ENCODE measurements at regions not wholly inside any gene's neighbourhood (a gene's known extent, or its start where the extent isn't known, plus 50 kb on each side); places are given as distances from the start of the nearest gene placed in this dataset.
"Not testable (repeated sequence)": the region's sequence is repeated elsewhere in the genome, so short reads cannot be mapped to it uniquely, and the experiment has no call there.

DNA sequence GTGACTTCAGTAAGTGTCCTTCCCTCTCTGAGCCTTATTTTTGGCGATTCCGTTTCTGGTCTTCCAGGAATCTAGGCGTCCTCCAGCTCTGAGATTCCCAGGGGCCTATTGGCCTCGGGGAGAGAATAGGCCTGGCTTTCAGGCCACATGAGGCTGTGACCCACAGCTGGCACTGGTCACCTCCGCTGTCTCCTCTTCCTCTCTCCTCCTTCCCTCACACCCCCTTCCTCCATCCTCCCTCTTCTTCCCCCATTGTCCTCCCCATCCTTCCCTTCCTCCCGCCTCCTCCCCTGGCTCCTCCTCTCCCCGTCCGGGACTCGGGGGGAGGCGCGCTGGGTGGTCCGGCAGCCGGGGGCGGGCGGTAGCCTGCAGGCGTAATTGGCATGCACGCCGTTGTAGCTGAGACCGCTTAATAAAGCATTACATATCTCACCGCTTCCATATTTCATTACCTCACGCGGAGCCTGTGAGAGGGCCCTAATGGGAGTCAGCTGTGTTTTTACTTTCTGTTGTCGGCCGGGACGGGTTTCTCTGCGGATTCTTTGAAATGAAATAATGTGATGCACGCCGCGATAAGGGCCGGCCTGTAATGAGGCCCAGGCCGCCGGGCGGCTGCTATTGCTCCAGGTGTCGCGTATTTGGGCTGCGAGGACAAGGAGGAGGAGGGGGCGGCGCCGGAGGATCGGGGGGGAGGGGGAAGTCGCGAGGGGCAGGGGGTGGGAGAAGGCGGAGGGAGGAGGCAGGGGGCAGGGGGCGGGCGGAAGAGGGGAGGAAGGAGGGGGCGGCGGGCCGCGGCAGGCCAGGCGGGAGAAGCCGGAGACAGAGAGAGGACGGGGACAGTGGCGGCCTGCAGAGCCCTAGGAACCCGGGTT, 95.3 kb downstream of the FOXD2 start:
- no peak for TF ChIP-seq CTCF (IDR thresholded peaks at IDR 0.05; ENCODE audit: extremely low read depth, insufficient read depth, missing control alignments)
- peak; percentile 32 for DNase-seq (ENCODE audit: low spot score)
- in situ Hi-C loops (cut with MboI; ENCODE audit: low pct_unique_long_range_greater_than_20kb, low sequenced_read_pairs, unreplicated experiment): no loop called here

DNA sequence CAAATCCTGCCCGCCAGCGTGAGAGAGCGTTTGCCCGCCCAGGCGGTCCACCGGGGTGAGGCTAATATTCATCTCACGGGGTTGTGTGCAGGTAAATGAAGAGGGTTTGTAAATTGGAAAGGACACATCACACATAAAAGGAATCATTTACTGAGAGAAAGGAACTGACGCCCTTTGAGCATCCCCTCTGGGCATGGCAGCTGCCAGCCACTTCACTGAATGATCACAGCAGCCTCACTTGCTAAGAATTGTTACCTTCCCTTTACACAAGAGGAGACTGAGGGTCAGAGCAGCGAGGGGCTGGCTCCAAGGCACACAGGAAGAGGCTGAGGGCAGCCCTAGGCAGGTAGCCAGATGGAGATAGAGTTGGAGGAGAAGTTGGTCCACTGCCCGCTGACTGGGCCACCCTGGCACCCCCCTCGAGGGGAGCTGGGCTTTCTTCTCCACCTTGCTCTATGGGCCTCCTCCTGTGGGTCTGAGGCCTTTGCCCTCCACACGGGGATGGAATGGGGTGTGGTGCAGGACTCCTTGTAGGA, 96.0 kb downstream of the FOXD2 start:
- TF ChIP-seq CTCF (IDR thresholded peaks at IDR 0.05; ENCODE audit: extremely low read depth, insufficient read depth, missing control alignments): no peak
- in situ Hi-C loops (cut with MboI; ENCODE audit: low pct_unique_long_range_greater_than_20kb, low sequenced_read_pairs, unreplicated experiment): no loop called here
- DNase-seq (ENCODE audit: low spot score): no peak

- in situ Hi-C loops (cut with MboI; ENCODE audit: low pct_unique_long_range_greater_than_20kb, low sequenced_read_pairs, unreplicated experiment): no loop called here
- no peak for TF ChIP-seq CTCF (IDR thresholded peaks at IDR 0.05; ENCODE audit: extremely low read depth, insufficient read depth, missing control alignments)
- DNase-seq (ENCODE audit: low spot score): no peak
These were observed 96.6 kb downstream of the FOXD2 start for GRCh38 chr1:47534436-47534835.

DNA sequence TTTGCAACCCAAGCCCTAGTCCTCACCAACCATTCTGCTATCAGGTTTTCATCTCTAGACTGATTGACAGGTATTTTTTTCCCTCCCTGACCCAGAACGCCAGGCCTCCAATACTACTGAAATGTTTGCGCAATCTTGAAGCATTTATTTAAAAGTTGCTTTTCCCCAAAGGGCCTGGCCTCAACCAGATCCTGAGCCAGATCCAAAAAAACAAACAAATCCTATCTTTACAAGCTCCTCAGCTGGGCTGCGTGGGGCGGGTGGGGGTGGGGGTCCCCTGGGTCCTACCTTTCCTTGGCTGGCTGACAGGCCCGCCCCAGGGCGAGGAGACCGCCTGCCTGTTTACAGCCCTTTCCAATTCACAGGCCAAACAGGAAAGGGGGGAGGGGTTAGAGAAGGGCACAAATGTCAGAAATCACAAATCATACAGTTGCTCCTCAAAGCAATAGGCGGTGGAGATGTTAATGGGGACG, 98.8 kb downstream of the FOXD2 start:
- in situ Hi-C loops (cut with MboI; ENCODE audit: low pct_unique_long_range_greater_than_20kb, low sequenced_read_pairs, unreplicated experiment): no loop called here
- DNase-seq (ENCODE audit: low spot score): no peak
- no peak for TF ChIP-seq CTCF (IDR thresholded peaks at IDR 0.05; ENCODE audit: extremely low read depth, insufficient read depth, missing control alignments)

- no peak for DNase-seq (ENCODE audit: low spot score)
- in situ Hi-C loops (cut with MboI; ENCODE audit: low pct_unique_long_range_greater_than_20kb, low sequenced_read_pairs, unreplicated experiment): no loop called here
- TF ChIP-seq CTCF (IDR thresholded peaks at IDR 0.05; ENCODE audit: extremely low read depth, insufficient read depth, missing control alignments): no peak
These were observed 99.4 kb downstream of the FOXD2 start for GRCh38 chr1:47537268-47537667.

GRCh38 chr1:47537966-47538365, 100.1 kb downstream of the FOXD2 start:
- no peak for DNase-seq (ENCODE audit: low spot score)
- TF ChIP-seq CTCF (IDR thresholded peaks at IDR 0.05; ENCODE audit: extremely low read depth, insufficient read depth, missing control alignments): no peak
- in situ Hi-C loops (cut with MboI; ENCODE audit: low pct_unique_long_range_greater_than_20kb, low sequenced_read_pairs, unreplicated experiment): no loop called here

- in situ Hi-C loops (cut with MboI; ENCODE audit: low pct_unique_long_range_greater_than_20kb, low sequenced_read_pairs, unreplicated experiment); DNase-seq (ENCODE audit: low spot score): not testable (repeated sequence)
These were observed 100.7 kb downstream of the FOXD2 start for GRCh38 chr1:47538530-47538929.

DNA sequence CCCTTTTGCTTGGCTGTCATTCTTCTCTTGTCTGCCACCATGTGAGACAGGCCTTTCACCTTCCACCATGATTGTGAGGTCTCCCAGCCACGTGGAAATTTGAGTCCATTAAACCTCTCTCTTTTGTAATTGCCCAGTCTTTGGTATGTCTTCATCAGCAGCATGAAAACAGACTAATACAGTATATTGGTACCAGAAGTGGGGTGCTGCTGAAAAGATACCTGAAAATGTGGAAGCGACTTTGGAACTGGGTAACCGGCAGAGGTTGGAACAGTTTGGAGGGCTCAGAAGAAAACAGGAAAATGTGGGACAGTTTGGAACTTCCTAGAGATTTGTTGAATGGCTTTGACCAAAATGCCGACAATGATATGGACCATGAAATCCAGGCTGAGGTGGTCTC, 103.9 kb downstream of the FOXD2 start:
- DNase-seq (ENCODE audit: low spot score): not testable (repeated sequence)

DNA sequence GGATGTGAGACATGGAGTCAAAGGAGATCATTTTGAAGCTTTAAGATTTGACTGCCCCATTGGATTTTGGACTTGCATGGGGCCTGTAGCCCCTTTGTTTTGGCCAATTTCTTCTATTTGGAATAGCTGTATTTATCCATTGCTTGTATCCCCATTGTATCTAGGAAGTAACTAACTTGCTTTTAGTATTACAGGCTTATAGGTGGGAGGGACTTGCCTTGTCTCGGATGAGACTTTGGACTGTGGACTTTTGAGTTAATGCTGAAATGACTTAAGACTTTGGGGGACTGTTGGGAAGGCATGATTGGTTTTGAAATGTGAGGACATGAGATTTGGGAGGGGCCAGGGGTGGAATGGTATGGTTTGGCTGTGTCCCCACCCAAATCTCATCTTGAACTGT, 105.2 kb downstream of the FOXD2 start:
- in situ Hi-C loops (cut with MboI; ENCODE audit: low pct_unique_long_range_greater_than_20kb, low sequenced_read_pairs, unreplicated experiment): not testable (repeated sequence)

More for the DNA sequence above, 103.9 kb downstream of the FOXD2 start:
- in situ Hi-C loops (cut with MboI; ENCODE audit: low pct_unique_long_range_greater_than_20kb, low sequenced_read_pairs, unreplicated experiment): not testable (repeated sequence)

More for the DNA sequence above, 105.2 kb downstream of the FOXD2 start:
- not testable (repeated sequence) for DNase-seq (ENCODE audit: low spot score)
